ENCODE measurements at regions not wholly inside any gene's neighbourhood (a gene's known extent, or its start where the extent isn't known, plus 50 kb on each side); places are given as distances from the start of the nearest gene placed in this dataset.

DNA sequence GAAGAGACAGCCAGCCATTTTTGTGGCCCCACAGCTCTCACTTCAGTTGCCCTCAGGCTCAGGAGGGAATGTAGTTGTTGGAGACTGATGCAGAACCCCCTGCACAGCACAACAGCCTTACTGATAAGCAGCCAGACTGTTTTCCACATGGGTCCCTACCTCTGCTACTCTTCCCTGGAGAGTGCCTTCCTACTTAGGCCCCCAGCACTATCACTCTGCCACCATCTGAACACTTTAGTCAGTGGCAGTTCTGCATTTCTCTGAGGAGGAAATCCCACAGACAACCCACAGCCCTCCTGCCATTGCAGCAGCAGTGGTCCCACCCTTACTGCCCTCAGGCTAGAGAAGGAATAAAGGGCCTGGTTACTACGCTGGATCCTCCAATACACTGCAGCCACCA is 61.8 kb upstream of the PTPRD start:
- no peak for FAIRE-seq

DNA sequence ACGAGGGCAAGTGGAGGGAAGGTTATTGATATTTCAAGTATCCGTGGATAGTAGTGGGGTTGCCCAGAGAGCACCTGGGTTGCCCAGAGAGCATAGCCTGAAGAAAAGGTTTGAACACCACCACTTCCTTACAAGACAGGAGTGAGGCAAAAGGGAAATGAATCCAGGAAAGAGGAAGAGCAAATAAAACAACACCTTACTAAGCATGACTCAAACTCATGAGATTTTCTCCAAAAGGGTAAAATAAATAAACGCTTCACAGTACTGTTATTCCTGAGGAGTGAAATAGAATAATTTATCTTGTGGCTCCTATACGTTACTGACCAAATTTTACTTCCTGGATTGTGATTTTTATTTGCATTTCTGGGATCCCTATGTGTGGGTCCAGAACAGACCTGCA is 65.2 kb upstream of the PTPRD start:
- no peak for FAIRE-seq

DNA sequence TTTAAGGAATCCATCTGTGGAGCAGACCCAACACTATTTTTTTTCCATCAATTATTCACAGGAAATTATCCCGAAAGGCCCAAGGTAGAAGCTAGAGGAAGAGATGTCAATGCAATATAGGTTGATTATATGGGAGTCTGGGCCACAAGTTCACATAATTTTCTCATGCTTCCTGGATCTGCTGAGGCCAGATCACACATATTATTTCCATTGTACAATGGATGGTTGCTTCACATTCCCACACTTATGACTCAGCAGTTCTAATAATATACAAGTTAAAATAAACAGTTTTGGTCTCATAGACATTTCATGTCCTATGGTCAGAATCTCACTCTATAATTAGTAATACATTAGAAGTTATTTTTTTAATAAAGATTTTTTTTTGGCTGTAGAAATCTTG is 66.0 kb upstream of the PTPRD start:
- FAIRE-seq: no peak

DNA sequence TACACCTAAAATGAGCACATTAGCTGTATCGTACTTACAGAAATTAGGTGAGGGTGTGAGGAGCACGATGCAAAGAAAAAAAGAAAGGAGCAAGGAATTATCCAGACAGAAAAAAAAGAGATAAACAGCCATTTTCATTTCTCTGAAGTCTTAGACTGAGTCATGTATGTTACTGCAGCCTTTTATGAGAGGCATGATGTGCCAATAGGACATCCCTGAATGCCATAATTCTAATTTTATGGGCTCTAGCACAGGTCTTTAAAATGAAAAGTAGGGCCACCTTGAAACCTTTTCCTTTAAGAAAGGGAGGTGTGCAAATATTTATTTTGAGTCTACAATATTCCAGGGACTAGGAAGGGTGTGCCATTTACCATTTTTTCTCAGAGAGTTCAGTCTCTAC is 74.1 kb upstream of the PTPRD start:
- no peak for FAIRE-seq

DNA sequence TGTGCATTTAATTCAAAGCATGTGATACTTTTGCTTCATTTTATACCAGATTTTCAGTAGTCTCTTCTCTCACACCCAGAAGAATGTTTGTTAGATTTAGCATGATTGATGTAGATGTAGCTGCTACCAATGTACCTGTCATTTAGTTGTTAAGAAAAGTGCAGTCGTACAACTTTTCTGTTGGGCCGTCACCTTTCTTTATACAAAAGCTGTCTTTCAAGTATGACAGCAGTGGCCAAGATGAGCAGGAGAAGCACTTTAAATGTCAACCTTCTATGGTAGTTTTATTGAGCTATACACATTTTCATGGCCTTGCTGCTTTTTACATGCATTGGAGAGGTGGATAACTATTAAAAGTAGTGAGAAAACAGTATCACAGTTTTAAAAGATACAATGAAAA is 77.7 kb upstream of the PTPRD start:
- no peak for FAIRE-seq

DNA sequence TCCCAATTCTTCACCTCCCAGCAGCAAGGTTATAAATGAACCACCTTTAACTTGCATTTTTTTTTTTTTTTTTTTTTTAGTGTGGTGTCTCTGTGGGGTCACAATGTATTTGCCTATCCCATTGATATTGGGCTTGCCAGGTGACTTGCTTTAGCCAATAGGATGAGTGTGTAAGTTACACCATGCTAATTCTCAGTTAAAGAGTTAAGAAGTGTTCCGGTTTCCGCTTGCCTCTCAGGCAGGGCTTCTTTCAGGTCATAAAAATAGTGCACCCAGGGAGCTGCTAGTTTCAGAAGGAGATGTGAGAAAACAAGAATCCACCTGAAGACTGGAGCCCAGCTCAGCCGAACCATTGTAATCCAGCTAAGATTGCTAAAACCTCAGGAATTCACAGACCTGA is 84.2 kb upstream of the PTPRD start:
- no peak for FAIRE-seq

DNA sequence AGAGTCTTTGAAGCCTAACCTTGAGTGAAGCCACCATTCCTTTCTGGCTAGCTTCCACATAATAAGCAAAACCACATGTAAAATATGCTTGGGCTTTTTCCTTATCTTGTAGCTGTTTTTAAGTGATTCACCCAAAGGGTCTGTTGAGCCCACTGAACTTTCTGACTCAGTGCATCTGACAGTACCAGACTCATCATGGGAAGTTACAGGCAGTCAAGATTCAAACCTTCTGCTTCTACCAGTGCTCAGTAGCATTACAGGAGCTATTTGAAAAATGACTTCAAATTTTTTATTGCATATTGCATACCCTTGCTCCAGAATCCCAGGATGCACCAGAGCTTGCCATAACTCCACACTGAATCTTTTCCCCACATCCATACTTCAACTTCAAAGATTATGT is 87.5 kb upstream of the PTPRD start:
- FAIRE-seq: no peak

DNA sequence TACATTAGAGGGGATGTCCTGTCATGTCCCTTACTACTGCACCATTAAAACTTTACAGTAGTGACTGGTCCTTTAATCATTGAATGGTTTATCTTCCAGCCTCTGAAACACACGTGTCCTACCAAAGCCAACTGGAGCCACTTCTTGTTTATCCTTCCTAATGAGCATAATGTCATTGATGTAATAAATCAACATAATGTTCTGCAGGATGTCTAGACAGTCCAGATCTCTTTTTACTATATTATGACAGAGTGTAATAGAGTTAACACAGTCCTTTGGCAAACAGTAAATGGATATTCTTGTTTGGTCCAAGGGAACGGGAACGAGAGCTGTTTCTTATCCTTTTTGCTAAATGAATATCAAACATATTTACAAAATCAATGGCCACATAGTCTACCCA is 88.1 kb upstream of the PTPRD start:
- no peak for FAIRE-seq

DNA sequence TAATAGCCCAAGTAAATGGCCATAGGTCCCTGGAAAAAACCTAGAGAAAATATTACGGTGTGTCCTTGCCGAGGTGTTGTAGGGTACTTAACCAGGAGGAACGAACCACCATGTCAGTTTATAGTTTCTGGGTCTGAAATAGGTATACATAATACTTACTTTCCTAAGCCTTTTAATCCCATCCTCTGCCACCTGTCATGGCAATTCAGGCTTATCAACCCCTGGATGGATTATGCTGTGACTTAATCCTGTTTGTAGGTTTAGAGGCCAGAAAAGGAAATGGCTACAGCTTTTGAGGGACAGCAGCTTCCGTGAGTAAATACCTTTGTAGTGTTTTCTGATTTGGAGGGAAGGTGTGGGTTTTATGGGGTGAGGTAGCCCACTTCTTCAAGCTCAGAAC is 89.1 kb upstream of the PTPRD start:
- FAIRE-seq: no peak

DNA sequence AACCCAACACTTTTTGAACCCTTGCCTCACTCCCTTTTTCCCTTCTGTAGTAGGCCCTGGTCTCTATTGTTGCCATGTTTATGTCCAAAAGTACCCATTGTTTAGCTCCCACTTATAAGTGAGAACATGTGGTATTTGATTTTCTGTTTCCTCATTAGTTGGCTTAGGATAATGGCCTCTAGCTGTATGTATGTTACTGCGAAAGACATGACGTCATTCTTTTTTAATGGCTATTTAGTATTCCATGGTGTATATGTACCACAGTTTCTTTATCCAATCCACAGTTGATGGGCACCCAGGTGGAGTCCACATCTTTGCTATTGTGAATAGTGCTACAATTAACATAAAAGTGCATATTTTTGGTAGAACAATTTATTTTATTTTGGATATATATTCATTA is 90.3 kb upstream of the PTPRD start:
- no peak for FAIRE-seq

DNA sequence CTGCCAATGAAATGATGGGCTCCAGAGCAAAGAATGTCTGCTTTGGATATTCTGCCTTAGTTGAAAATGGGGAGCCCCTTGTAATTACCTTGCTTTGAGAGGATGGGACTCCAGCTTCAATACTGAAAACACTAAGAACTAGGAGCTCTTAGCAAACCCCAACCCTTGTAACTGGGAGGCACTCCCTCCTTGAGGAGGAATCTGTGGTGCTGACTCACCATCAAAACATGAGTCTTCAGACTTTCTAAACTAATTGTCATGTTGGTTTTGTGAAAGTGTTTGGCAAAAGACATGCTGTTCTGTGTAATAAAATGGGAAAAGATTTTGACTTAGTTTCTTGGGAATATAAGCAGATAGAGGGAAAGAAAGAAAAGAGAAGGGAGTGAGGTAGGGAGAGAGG is 91.9 kb upstream of the PTPRD start:
- no peak for FAIRE-seq

DNA sequence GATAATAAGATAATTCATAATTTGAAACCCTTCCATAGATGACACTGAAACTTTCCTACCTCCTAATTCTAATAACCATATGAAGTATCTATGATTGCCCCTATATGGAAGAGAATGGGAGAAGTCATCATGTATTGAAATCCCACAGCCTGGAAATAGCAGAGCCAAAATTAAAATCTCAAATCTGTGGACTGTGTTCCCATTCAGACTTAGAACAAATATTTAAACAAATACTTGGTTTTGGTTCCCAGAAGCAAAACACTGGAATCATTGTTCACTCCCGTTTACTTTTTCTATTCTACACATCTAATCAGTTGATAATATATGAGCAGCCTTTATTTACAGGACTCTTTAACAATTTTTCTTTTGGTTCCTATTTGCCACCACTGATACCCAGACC is 92.6 kb upstream of the PTPRD start:
- no peak for FAIRE-seq

DNA sequence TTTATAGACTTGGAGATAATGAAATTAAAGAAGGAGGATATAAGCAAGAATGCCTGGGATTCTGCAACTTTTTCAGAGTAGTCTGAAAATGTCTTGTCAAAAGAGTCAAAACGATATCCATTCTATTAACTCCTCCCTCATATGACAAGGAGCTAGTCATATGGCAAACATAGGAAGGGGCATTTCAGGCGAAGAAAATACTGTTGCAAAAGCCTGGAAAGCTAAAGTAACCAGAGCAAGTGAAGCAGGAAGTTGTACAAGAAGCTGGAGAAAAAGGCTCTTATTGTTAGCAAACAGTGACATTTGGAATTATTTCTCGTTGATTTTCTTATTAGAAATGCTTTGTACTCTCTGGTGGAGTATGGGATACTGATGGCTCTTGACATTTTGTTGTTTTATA is 94.0 kb upstream of the PTPRD start:
- FAIRE-seq: no peak

DNA sequence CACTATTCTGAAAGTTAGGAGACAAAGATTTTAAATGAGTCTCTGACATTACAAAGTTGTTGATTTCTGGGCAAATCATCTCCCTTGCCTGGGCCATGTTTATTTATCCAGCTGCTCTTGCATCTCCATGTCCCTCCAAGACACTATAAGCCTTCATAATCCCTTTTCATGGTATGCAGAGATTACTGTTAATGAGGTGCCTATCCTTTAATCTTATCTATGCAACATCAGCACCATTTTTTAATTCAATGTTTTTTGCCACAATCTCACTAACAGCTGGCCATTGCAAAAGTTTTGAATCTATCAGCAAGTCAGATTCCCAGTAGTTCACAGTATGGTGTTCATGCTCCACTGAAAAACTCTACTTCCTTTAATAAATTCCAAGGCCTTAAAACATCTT is 108.5 kb upstream of the PTPRD start:
- no peak for FAIRE-seq

DNA sequence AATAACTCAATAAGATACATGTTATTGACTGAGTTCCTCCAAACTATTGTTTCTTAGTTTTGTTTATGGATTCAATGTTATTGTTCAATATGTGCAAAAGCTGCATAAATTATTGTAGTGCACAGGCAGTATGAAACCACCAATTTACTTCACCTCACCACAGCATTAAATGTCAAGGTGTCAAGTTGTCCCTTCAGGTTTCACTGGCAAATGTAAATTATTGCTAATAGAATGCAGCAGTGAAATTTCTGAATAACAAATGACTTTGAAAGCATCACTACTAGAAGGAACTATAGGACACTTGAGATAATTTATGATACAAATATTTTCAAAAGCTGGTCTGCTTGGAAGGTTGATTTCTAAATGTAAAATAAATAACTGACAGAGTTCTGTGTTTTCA is 116.4 kb upstream of the PTPRD start:
- no peak for FAIRE-seq

DNA sequence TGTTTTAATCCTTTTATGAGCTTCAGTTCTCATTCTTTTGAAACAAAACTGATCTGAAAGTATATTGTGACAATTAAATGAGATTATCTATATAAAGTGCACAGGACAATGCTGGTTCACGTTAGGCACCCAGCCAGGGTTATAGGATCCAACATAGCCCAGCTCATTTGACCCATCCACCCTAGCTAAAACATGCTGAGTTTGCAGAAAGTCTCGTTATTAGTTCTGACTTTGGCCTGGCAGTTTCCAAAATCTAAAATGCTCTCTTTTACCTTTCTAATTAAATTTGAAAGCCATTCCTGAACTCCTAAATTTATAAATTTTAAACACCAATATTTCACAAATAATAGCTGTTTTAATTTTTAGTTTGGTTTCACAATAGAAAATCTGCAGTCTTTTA is 131.9 kb upstream of the PTPRD start:
- FAIRE-seq: no peak

DNA sequence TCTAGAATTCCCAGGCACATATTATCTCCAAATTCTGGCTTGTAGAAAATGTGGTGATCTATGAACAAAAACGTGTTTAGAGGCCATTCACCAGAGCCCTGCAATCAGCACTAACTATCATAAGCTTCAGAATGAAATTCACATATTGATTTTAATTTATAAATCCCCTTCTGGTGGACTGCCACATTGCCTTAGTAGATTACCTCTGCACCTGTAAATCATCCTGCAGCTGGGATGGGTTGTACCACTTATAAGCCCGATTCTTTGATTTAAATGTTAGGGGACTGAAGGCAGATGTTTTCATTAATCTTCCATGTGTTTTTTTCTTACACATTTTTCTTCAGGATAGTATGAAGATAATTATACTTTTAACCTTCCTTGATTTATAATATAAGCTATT is 140.7 kb upstream of the PTPRD start:
- FAIRE-seq: no peak

DNA sequence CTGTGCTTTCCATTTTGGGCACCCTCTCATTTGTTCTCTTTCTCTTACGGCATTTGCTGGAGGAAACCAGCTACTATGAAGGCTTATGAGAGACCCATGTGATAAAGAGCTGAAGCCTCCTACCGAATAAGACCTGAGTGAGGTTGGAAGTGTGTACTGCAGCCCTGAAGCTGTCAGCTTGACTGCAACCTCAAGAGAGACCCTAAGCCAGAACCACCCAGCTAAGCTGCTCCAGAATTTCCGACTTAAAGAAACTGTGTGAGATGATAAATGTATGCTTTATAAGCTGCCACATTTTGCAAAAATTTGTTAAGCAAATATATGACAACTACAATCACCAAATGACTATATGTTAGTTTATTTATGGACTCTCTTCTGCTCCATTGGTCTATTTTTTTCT is 151.7 kb upstream of the PTPRD start:
- no peak for FAIRE-seq

DNA sequence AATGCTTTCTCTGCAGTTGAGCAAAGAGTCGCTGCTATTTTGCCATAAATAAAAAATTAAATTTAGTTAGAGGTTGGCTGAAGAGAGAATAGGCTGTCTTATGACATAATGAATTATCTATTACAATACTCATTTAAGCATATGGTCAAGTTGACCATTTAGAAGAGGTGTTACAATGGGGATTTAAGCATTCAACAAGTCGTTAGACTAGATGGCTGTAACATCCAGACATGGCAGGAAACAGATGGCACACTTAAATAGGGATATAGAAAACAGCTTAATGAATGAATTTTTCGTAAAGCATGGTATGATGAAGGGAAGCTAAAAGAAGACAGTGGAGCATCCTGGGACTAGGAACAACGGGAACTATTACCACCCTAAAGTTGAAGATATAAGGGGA is 160.3 kb upstream of the PTPRD start:
- no peak for FAIRE-seq

DNA sequence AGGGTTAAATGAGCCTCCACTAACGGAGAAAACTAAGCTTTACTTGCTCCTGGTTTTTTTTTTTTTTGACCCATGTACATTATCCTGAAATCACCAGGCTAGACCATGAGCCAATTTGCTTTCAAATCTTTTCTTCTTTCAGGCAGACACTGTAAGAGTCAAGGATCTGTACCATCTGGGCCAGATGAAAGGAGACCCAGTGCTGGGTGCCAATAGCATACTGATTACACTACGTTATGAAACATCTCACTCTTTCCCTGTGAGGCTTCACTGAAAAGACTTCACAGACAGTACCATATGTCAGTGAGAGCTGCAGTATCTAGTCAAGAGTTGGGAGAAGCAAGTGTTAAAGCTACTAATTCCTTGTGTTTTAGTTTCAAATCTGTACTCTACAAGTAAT is 161.2 kb upstream of the PTPRD start:
- FAIRE-seq: no peak

DNA sequence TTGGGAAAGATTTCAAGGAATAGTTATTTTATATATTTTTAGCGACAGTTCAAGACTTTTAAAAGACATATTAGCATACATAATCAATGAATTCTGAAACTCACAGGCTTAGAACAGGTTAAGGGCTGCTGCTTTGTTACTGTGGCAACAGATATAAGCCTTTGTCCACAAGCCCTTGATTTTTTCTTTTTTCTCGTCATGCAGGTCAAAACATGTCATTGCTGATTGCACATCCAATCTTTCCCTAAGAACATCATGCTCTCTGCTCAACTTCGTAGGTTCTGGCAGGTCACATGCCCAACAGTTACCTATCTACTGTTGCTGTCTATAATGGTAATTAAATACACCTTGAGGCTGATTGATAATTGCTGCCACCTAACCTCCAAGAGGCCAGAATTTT is 172.5 kb upstream of the PTPRD start:
- FAIRE-seq: no peak

DNA sequence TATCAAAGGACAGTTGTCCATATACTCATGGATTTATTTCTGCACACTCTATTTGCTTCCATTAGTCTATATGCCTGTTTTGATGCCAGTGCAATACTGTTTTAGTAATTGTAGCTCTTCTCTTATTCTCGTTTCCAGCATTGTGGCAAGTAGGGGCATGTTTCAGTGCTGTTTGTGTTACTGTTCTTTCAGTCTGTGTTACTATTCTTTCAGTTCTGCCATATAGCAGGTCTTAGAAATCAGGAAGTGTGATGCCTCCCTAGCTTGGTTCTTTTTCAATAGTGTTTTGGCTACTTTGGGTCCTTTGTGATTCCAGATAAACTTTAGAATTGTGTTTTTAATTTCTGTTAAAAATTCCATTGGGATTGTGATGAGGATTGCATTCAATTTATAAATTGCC is 180.5 kb upstream of the PTPRD start:
- FAIRE-seq: no peak

DNA sequence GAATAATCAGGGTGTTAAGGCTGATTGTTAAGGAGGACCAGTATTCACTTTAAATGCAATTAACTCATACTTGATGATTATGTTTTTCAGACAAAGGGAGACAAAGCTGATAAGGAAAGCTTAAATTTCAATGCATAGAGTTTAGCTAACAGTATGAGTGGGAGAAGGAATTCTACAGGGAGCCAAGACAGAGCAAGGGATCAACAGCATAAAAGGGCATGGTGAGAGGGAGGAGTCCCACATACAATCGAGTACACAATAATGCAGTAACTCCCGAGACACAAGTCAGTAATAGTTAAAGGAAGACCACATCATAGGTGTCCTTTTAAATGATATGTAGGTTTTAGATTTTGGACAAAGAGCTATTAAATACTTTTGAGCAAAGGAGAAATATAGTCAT is 191.7 kb upstream of the PTPRD start:
- FAIRE-seq: no peak

DNA sequence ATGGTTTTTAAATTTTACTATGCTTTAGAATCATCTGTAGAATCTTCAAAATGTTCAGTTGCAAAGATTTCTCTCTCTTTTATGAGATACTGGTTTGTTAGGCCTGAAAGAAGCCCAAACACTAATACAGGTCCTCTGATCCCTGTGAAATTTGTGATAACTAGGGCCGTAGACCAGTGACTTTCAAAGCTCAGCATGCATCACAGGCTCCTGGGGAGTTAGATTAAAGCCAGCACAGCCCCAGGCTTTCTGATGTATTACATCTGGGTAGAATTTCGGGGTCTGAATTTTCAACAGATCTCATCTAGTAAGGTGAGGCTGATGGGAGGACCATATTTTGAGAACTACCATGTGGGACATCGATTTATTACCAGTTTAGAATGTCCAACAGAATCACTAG is 194.1 kb upstream of the PTPRD start:
- FAIRE-seq: no peak

DNA sequence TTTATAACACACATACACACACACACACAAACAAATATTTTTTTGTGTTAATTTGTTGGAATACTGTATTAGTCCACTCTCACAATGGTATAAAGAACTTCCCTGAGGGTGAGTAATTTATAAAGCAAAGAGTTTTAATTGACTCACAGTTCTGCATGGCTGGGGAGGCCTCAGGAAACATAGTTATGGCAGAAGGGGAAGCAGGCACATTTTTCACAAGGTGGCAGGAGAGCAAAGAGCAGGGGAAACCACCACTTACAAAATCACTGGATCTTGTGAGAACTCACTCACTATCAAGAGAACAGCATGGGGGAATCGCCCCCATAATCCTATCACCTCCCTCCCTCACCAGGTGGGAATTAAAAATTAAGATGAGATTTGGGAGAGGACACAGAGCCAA is 205.4 kb upstream of the PTPRD start:
- FAIRE-seq: no peak

DNA sequence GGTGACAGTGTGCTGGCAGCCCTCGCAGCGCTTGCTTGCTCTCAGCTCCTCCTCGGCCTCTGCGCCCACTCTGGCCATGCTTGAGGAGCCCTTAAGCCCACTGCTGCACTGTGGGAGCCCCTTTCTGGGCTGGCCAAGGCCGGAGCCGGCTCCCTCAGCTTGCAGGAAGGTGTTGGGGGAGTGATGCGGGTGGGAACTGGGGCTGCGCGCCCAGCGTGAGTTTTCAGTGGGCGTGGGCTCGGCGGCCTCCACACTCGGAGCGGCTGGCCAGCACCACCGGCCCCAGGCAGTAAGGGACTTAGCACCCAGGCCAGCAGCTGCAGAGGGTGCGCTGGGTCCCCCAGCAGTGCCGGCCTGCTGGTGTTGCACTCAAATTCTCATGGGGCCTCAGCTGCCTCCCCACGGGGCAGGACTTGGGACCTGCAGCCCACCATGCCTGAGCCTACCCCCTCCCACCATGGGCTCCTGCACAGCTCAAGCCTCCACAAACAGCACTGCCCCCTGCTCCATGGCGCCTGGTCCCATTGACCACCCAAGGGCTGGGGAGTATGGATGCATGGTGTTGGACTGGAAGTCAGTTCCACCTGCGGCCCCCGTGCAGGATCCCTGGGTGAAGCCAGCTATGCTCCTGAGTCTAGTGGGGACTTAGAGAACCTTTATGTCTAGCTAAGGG is 223.1 kb upstream of the PTPRD start:
- FAIRE-seq: no peak
